ENCODE measurements at regions not wholly inside any gene's neighbourhood (a gene's known extent, or its start where the extent isn't known, plus 50 kb on each side); places are given as distances from the start of the nearest gene placed in this dataset.

DNA sequence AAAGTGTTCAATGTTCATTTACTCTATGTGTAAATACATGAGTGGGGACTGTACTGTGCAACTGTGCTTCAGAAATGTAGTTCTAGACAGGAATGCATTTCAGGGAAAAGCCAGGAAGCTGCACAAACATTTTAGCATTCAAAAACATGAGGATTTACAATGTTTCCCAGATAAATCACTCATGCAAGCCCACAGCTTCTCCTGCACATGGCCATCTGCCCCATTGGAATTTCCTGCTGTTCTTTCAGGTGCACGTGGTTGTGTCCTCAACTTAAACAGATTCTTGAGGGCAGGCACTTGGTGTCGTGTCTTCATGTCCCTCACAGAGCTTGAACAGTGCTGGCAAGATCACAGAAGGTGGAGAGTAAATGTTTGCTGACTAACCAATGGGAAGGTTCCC is 101.5 kb downstream of the UNC5CL start:
- DNase-seq = no peak

DNA sequence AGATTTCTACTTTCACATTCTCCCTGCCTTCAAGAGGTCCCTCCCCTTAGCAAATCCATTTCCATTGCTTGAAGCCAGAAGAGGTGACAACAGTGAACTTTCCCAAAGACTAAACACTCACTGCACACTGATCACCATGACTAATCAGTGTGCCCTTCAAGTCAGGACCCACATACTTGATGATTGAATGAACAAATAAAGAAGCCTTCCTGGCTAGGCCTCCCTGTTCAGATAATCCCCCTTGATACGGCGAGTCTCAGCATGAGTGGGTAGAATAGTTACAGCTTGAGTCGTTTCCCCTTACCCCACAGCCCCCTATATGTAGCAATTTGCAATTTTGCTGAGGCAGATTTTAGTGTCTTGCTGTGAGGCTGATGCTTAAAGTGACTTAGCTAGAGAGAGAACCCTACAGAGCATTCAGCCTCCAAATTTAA is 102.2 kb downstream of the UNC5CL start:
- no peak for DNase-seq

- no peak for DNase-seq
Measured at GRCh38 chr6:40933864-40934263, 105.2 kb downstream of the UNC5CL start.

GRCh38 chr6:40932953-40933352 is 106.1 kb downstream of the UNC5CL start:
- DNase-seq = no peak

GRCh38 chr6:40932366-40932765 is 106.7 kb downstream of the UNC5CL start:
- DNase-seq = no peak

- DNase-seq = no peak
Measured at GRCh38 chr6:40931931-40932330, 107.1 kb downstream of the UNC5CL start.

- DNase-seq = no peak
Measured at GRCh38 chr6:40930555-40930954, 108.5 kb downstream of the UNC5CL start.

DNA sequence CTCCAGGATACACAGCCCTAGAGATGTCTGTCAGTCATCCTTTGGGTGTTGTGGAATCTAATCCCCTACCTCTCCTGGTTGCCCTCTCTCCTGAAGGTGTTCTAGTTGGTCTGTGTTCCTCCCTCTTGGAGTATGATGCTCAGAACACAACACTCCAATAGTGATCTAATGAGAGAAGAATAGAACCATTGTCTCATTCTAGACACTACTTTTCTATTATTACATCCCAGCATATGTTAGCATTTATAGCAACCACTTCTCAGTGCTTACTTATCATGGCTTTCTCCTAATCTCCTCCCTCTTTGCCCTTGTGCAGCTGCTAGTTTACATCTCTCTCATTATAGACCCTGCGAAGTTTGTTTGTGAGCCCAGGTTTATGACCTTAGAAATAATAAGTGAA is 109.0 kb downstream of the UNC5CL start:
- no peak for DNase-seq

DNA sequence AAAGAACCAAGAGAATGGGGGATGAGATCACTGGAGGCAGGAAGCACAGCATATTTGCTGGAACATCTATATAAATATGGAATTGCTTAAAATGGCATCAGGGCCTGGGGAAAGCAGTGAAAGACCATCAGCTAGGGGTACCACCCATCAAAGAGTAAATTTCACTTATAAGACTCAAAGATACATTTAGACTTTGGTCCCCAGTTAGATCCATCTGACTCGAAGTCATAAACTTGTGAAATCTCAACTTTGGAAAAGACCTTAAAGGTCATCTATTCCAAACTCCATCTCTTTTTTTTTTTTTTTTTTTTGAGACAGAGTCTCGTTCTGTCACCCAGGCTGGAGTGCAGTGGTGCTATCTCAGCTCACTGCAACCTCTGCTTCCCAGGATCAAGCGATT is 109.8 kb downstream of the UNC5CL start:
- DNase-seq = no peak

DNA sequence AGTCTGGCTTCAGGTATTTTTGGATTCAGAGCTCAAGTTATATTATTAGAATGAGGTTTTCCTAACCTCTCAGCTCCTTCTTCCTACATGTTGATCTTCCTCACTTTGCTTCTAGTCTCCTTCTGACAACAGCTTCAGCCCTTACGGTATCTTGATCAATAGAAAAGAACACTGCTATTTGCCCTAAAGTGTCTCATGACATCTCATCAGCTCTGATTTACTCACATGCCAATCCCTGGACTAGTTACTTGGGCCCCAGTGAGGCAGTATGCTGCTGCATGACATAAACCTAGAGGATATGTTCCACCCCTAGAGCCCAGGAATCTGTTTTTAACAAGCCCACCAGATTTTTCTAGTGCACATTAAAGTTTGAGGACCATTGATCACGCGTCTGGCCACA is 110.3 kb downstream of the UNC5CL start:
- no peak for DNase-seq

- no peak for DNase-seq
Measured at GRCh38 chr6:40928307-40928706, 110.7 kb downstream of the UNC5CL start.

DNA sequence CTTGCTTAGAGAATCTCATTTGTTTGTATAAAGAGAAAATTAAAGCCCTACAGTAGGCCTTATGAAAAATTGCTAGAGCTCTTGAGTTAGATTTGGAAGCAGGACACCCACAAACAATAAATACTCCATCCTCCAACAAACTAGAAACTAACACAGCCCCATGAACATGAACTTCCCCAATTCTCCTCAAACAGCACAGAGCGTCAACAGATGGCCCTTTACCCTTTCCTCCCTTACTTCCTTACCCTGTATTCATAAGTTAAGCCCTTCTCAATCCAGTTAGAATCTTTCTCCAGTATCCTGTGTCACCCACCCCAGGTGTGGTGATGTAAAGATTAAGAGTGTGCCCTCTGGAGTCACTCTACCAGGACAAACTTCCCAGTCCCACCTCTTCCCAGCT is 113.7 kb downstream of the UNC5CL start:
- DNase-seq = no peak

- no peak for DNase-seq
Measured at GRCh38 chr6:40924839-40925238, 114.2 kb downstream of the UNC5CL start.

GRCh38 chr6:40923880-40924279 is 115.1 kb downstream of the UNC5CL start:
- no peak for DNase-seq

- no peak for DNase-seq
Measured at GRCh38 chr6:40923326-40923725, 115.7 kb downstream of the UNC5CL start.

DNA sequence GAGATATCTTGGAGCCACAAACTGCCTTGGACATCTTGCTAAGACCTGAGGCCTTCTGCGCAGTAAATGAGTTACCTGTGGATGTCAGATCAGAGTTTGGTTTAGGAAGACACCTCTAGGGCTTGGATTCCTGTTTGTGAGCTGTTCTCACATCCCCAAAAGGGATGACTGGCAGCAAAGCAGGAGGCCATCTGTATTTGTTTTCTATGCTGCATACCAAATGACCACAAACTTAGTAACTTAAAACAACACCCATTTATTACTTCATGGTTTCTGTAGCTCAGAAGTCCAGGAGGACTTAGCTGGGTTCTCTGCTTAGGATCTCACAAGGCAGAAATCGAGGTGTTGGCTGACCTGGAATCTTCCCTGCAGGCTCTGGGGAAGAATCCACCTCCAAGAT is 116.7 kb downstream of the UNC5CL start:
- no peak for DNase-seq

DNA sequence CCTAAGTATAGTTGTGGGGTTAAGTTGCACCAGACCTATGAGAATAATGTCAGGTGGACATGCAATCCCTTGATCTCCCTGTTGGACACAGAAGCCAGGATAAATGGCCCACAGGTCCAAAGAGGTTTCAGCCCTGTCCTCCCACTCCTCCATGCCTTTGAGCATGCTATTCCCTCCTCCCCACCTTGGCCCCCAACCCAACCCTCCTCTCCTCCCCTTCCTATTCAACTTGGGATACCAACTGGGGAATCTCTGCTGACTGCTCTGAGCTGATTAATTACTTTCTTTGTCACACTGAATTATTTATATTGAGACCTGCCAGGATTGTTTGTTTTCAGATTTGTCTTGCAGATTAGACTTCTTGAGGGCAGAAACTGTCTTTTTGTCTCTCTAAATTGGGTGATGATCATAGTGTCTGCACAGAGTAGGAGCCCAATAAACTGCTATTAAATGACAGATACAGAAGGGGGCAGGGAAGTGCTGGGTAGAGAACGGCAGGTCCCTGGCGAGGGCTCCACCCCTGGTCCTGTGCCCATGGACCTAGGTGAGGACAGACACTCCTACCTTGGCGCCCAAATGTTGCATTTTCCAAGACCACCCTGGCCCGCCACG is 120.9 kb downstream of the UNC5CL start:
- no peak for DNase-seq

DNA sequence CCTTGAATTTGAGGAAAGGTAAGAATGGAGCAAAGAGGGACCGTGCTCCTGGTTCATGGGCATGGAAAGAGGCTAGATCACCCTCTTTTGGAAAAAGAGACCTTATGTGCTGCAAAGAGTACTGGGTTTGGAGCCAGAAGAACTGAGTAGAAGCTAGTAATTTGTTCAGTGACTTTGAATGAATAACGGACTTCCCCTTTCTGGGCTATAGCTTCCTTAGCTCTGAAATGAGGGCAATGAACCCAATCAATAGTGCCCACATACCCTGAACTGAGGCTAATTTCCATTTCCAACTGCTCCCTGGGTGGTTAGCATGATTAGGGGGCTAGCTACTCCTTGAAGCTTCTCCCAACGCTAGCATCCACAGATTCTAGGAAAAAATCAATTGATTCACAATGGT is 121.4 kb downstream of the UNC5CL start:
- DNase-seq = no peak

DNA sequence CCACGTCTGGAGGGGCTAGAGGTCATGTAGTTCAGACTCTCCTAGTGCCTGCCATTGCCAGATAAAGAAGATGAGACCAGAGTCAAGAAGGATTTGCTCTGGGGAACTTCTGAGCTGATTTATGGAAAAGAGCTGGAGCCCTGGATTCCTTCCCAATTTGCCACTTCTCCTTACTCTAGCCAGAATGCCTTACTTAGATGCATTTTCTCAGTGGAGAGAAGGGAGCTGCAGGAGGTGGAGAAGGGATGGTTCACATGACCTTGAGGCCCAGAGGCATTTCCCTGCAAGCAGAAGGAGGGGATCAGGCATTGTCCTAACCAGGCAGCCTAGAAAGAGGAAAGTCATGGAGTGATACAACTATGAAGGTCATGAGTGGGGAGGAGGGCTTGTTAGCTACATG is 122.2 kb downstream of the UNC5CL start:
- DNase-seq = no peak

GRCh38 chr6:40915165-40915564 is 123.9 kb downstream of the UNC5CL start:
- DNase-seq = no peak

DNA sequence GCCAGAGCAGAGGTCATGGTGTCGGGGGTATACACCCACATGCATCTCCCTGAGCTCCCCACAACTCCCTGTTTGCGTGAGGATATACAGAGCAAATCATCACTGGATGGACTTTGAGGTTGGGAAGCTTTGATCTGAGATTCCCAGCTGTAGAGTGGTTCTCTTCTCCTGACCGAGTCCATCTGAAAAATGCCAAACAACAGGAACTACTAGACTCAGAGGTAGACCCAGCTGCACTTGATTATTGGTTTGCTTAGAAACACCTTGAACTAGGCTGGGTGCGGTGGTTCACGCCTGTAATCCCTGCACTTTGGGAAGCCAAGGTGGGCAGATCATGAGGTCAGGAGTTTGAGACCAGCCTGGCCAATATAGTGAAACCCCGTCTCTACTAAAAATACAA is 125.0 kb downstream of the UNC5CL start:
- DNase-seq = no peak

- no peak for DNase-seq
Measured at GRCh38 chr6:40912158-40912946, 126.7 kb downstream of the UNC5CL start.

DNA sequence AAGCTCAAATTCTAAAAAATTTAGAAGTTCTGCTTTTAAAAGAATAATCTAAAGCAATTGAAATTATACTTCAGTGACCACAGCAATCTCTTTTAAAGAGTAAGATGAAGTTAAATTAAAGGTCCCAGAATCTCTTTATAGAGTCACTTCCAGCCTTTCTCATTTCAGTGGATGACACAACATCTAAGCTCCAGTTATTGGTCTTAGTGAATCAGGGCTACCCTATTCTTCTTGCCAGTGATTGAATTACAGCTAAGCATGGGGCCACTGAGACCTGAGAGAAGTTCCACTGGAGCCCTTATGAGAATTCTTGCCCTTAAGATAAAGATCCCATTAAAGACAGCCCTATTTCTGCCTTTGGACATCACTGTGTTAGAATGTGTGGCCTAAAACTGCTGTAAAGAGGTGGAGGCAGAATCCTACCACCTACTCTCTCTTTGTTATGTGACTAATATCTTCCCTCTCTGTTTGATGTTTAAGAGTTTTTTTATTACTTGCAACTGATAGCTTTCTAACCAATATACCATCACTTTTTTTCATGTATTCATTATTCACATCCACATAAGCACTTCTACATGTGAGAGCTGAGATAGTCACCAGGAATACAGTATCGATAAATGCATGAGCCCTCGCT is 128.6 kb downstream of the UNC5CL start:
- no peak for DNase-seq

GRCh38 chr6:40909811-40910210 is 129.2 kb downstream of the UNC5CL start:
- DNase-seq = no peak
